Panc1 (cell line): ENCODE measurements at regions not wholly inside any gene's neighbourhood (a gene's known extent, or its start where the extent isn't known, plus 50 kb on each side); places are given as distances from the start of the nearest gene placed in this dataset.

Experiments
- POLR2AphosphoS5 ChIP-seq: IDR thresholded peaks from 2 replicates; pipeline ENCODE4 v1.6.1; 2012; ENCODE audit warnings: mild to moderate bottlenecking, low read depth, low read length, moderate library complexity
- TCF7L2 ChIP-seq: IDR thresholded peaks from 2 replicates; pipeline ENCODE4 v1.6.1; 2011; ENCODE audit warnings: mild to moderate bottlenecking, low read depth, low read length, inconsistent platforms
- TF ChIP-seq, protein P1 (sequence below): fragments of 450-650 bp; IDR thresholded peaks from 2 replicates; pipeline ENCODE4 v1.5.1; 2017; ENCODE audit warnings: mild to moderate bottlenecking
- TF ChIP-seq, protein P2 (sequence below), 2 experiments: IDR thresholded peaks; 2 replicates each; pipeline ENCODE4 v1.6.1; 2011 to 2012; ENCODE audit warnings: low read depth in 2 of 2, control low read depth in 1 of 2, low read length in 1 of 2, mild to moderate bottlenecking in 1 of 2, moderate library complexity in 1 of 2; ENCODE audit not compliant: insufficient read depth in 1 of 2

DNA sequence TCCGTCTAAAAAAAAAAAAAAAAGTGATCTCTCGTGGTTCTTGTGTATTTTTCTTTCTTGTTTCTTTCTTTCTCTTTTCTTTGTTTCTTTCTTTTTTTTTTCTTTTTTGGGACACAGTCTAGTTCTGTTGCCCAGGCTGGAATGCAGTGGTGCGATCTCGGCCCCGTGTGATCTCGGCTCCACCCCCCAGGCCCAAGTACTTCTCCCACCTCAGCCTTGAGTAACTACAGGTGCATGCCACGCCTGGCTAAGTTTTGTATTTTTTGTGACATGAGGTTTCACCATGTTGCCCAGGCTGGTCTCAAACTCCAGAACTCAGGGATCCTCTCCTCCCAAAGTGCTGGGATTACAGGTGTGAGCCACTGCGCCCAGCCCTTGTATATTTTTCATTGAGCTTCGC lies 91.4 kb downstream of the TMEM237 start:
- TF ChIP-seq, protein P1, sequence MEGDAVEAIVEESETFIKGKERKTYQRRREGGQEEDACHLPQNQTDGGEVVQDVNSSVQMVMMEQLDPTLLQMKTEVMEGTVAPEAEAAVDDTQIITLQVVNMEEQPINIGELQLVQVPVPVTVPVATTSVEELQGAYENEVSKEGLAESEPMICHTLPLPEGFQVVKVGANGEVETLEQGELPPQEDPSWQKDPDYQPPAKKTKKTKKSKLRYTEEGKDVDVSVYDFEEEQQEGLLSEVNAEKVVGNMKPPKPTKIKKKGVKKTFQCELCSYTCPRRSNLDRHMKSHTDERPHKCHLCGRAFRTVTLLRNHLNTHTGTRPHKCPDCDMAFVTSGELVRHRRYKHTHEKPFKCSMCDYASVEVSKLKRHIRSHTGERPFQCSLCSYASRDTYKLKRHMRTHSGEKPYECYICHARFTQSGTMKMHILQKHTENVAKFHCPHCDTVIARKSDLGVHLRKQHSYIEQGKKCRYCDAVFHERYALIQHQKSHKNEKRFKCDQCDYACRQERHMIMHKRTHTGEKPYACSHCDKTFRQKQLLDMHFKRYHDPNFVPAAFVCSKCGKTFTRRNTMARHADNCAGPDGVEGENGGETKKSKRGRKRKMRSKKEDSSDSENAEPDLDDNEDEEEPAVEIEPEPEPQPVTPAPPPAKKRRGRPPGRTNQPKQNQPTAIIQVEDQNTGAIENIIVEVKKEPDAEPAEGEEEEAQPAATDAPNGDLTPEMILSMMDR, result no peak
- TF ChIP-seq POLR2AphosphoS5, result no peak
- TF ChIP-seq, protein P2, sequence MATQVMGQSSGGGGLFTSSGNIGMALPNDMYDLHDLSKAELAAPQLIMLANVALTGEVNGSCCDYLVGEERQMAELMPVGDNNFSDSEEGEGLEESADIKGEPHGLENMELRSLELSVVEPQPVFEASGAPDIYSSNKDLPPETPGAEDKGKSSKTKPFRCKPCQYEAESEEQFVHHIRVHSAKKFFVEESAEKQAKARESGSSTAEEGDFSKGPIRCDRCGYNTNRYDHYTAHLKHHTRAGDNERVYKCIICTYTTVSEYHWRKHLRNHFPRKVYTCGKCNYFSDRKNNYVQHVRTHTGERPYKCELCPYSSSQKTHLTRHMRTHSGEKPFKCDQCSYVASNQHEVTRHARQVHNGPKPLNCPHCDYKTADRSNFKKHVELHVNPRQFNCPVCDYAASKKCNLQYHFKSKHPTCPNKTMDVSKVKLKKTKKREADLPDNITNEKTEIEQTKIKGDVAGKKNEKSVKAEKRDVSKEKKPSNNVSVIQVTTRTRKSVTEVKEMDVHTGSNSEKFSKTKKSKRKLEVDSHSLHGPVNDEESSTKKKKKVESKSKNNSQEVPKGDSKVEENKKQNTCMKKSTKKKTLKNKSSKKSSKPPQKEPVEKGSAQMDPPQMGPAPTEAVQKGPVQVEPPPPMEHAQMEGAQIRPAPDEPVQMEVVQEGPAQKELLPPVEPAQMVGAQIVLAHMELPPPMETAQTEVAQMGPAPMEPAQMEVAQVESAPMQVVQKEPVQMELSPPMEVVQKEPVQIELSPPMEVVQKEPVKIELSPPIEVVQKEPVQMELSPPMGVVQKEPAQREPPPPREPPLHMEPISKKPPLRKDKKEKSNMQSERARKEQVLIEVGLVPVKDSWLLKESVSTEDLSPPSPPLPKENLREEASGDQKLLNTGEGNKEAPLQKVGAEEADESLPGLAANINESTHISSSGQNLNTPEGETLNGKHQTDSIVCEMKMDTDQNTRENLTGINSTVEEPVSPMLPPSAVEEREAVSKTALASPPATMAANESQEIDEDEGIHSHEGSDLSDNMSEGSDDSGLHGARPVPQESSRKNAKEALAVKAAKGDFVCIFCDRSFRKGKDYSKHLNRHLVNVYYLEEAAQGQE (IDR thresholded peaks at IDR 0.05; ENCODE audit: insufficient read depth in 1 of 2, low read depth in 2 of 2, low read length in 1 of 2), result no peak
- no peak for TF ChIP-seq TCF7L2
